Stimulated activated CD8-positive, alpha-beta memory T cell treated with anti-CD3 and anti-CD28 coated beads, Interleukin-7, amount 100 ng/mL, for 48 hours (primary cell): ENCODE measurements at regions not wholly inside any gene's neighbourhood (a gene's known extent, or its start where the extent isn't known, plus 50 kb on each side); places are given as distances from the start of the nearest gene placed in this dataset.
"Not testable (repeated sequence)": the region's sequence is repeated elsewhere in the genome, so short reads cannot be mapped to it uniquely, and the experiment has no call there.

ENCODE experiments used
- DNase-seq, 2 donors: peaks; one replicate each; pipeline ENCODE4 v3.0.0-alpha.2; 2020; ENCODE audit warnings: low read depth in 1 of 2; ENCODE audit errors: extremely low read depth in 1 of 2

DNA sequence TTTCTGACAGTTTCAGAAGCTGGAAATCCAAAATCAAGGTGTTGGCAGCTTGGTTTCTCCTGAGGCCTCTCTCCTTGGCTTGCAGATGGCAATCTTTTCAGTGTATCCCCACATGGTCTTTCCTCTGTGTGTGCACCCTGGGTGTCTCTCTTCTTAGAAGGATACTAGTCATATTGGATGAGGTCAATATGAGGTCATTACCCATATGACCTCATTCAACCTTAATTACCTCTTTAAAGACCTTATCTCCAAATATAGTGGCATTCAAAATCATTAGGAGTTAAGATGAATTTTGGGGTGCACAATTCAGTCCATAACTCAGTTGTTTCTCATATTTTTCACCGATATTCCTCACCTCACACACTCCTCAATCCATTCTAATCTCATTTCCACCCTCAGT lies 92.4 kb upstream of the TGM3 start:
- no peak for DNase-seq

DNA sequence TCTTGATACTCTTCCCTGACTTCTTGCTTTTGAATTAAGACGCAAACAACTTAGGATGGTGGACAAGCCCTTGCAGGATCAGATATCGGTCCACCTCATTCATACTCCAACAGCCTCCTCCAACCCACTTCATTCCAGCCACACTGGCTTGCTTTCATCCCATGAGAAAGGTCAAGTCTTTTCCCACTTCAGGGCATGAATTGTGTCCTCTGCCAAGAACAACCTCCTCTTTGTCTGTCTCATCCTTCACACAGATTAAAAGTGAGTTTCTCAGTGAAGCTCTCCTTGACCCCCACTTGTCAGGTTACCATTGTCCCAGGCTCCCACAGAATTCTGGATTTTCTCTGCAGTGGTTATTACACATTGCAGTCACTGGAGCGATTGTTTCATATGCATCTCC lies 91.8 kb upstream of the TGM3 start:
- DNase-seq = no peak

DNA sequence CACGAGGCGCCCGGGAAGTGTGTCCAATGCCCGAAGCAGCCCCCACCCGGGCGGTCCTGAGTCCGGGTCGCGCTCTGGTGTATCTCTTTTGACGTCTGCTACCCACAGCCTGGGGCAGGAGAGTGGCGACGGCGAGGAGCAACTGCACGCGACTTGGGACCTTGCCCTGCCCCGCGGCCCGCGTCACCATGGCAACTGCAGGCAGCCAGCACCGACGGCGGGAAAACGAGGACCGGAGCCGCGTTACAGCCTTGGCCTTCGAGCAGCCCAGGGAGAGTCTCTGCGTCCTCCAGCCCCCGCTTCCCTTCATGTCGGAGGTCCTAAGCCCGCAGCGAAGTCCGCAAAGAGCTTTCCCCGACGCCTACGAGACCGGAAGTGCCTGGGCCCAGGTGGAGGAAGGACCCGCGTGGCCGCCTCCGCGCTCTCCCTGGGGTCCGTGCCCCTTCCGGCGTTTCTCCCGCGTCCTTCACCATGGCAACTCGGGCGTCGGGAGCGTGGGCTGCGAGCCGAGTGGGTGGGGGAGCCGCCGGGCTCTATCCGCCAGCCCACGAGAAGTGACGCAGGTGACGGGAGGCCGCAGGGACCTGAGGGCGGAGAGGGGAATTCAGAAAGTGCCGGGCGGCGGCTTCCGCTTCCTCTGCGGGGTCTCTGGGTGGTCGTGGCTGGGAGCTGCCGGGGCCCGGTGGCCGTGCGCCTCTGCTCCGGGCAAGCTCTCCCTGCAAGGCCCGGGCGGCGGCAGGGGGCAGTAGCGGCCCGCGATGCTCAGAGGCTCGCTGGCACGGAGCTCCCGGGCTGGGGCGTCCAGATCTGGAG lies 88.6 kb upstream of the TGM3 start:
- DNase-seq = peak; percentile 60 to 68

DNA sequence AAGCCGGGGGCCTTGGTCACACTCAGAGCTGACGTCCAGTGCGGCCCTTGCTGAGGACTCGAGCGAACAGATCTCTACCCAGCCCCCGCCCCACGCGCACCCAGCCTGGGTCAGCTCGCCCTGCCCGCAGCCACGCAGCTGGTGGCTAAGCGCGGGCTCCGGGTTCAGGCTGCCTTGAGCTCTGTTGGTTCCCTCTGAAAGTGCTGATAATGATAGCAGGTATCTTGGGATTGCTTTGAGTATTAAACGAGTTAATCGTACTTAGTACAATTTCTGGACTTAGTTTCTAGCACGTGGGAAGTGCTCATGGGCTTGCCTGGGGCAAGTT lies 88.1 kb upstream of the TGM3 start:
- DNase-seq = no peak

DNA sequence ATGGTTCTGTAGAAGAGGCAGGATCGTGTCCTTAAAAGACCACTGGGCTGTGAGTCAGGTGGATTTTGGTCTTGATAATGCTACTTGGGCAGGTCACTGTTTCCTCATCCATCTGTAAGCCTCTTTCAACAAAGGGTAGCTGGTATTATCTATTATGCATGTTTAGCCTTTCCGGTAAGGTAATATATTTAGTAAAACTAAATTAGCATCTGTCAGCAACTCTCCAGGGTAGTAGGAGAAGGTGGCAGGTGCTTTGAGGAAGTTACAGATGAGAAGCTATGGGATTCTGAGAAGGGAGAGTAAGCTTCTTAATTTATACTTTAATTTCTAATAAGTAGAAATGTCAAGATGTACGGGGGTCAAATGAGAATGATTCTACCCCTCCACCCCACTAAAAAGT lies 86.9 kb upstream of the TGM3 start:
- no peak for DNase-seq

DNA sequence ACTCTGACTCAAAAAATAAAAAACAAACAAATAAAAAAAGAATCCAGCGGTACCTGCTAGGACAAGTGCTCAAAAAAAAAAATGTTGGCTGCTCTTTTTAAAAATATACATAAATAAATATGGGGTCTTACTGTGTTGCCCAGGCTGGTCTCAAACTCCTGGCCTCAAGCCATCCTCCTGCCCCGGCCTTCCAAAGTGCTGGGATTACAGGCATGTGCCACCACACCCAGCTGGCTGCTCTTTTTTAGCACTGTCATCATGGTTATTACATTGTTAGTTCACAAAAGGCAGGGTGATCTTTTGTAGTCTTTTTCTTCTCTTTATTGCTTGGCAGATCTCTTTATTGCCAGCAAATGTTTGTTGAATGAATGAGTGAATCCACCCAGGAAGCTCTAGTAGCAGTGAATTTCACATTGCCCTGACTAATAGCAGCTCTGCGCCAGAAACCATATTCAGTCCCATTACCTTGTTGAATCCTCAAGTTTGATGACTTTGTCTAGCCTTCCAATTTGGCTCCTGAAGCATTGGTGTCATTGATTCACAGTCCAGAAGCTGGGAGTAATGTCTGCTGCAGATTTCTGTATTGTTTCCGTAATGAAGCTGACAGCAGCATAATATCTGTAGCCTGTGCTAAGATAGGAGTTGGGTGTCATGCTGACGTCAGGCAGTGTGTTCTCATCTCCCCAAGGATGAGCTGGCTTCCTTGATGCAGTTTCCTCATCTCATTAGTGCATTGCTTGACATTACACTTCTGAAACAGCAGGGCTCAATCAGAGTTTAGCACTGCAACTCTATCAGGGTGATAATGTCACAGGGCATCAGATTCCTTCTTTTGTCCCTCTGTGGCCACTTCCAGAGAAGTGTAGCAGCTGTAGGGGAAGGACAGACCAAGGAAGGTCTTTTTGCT lies 84.9 kb upstream of the TGM3 start:
- DNase-seq = no peak

DNA sequence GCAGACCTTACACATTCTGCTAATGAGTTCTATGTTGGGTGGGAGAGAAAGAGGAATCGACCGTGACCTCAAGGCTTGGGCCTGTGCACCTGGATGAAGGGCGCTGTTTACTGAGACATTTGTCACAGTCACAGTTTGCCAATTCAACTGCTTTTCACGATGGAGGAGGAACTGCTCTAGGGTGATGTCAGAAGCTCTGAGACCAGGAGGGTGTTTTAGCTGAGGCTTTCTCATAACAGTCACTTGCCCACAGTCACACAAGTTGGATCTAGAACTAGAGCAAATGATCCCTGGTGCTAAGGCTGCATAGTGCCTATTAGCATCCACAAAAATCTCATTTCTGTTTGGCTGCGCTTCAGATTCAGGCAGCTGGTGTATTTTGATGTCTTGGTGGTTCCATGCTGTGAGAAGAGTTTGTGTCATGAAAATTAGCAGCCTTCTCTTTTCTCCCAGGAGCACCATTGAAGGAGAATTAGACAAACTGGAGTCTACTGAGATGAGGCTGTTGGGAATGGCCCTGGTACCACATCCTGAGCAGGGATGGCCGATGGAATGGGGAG lies 83.3 kb upstream of the TGM3 start:
- DNase-seq = no peak

DNA sequence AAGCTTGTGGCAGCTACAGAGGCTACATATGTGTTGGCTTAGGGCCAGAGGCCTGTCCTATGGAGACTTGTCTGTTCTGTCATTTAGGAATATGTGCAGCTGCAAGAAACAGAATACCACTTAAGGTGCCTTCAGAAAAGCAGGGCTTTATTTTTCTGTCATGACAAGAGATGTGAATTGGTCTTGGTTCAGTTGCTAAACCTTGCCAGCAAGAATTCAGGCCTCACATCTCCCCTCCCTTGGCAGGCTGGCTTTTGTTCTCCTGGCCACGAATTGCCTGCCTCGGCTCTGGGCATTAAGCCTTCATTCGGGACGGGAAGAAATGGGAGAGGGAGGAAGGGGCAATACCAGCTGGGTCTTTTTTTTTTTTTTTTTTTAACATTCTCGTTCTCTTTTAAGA lies 82.4 kb upstream of the TGM3 start:
- no peak for DNase-seq

DNA sequence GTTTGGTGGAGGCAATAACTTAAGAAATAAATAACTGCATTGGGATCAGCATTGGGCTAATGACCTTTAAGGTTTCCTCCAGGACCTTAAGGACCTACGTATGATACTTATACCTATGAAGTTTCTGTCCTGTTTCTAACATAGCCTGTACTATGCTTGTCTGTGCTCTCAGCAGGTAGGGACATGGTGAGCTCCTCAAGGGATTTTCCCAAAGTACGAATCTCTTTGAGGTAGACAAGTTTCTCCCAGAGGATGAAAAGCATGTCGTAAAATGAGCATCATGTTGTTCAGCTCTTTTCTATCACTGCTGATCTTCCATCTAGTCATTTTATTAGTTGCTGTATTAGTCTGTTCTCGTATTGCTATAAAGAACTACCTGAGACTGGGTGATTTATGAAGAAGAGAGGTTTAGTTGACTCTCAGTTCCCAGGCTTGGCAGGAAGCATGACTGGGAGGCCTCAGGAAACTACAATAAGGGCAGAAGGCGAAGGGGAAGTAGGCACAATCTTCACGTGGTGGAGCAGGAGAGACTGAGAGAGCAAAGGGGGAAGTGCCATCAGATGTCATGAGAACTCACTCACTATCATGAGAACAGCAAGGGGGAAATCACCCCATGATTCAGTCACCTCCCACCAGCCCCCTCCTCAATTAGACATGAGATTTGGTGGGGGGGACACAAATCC lies 77.8 kb upstream of the TGM3 start:
- DNase-seq = no peak

DNA sequence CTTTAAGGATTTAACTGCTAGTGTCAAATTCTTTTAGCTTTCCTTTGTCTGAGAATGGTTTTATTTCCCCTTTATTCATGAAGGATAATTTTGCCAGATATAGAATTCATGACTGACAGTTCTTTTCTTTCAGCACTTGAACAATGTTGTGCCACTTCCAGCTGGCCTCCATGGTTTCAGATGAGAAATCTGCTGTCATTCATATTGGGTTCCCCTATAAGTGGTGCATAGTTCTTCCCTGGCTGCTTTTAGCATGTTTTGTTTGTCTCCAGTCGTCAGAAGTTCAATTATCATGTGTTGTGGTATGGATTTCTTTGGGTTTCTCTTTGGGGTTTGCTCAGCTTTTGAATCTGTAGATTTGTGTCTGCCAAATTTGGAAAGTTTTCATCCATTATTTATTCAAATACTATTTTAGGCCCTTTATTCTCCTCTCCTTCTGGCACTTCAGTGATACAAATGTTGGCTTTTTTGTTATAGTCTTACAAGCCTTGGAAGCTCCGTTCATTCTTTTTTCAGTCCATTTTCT lies 76.3 kb upstream of the TGM3 start:
- DNase-seq = no peak

DNA sequence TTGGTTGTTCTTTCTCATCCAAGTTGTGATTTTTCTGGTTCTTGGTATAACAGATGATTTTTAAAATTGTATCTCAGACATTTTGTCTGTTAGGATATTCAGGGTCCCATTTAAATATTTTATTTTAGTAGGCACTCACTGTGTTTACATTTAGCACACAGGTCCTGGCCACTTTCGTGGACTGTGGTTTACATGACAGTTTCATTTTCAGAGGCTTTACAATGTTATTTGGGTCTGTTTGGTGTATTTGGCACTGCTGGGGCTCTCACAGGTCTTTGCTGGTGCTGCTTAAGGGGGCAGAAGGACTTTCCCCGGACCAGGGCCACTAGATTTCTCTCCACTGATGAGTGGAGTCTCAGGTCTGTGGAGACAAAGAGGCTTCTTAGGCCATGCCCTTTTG lies 75.5 kb upstream of the TGM3 start:
- DNase-seq = no peak

DNA sequence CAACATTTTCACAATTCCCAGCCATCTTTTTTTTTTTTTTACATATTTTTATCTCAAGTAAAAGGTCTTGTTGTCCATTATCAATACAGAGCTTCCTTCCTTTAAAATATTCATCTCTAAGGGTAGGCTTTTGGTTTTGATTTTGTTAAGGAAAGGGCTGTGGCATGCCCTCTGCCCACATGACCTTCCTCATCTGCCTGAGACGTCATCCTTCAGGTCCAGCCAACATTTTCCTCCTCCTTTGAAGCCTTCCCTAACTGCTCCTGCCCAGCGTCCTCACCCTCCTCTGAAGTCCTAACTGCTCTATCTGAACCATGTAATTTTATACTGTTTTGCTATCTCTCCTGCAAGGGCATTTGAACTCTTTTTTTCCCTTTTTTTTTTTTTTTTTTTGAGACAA lies 73.9 kb upstream of the TGM3 start:
- DNase-seq = no peak

DNA sequence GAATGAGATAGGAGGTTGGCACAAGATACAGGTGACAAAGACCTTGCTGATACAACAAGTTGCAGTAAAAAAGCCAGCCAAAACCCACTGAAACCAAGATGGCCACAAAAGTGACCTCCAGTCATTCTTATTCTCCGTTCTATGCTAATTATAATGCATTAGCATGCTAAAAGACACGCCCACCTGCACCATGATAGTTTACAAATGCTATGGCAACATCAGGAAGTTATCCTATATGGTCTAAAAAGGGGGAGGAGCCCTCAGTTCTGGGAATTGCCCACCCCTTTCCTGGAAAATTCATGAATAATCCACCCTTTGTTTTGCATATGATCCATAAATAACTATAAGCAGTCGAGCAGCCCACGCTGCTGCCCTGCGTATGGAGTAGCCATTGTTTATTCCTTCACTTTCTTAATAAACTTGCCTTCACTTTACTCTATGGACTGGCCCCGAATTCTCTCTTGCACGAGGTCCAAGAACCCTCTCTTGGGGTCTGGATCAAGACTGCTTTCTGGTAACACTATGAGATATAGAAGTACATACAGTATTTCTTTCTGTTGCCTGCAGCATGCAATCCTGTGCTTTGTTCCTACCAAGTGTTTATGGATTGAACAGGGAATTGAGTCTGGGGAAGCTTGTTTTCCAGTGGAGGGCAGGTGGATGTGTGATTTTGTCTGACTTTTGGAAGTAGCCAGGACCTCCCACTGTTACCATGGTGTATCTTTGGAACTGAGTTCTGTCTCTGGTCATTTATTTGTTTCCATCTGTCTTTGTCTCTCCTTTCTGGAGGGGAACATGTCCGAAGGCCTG lies 72.0 kb upstream of the TGM3 start:
- no peak for DNase-seq

DNA sequence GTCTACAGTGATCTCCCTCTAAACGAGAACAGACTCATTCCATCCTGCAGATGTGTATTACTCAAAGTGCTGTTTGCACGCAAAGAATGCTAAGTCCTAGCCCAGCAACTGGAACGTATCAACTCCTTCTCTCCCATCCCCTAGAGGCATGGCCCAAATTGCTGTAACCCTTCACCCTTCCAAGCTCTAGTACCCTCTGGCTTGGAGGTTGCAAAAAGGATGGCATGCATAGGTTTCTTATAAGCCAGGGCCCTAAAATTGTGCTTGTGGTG lies 71.5 kb upstream of the TGM3 start:
- no peak for DNase-seq

DNA sequence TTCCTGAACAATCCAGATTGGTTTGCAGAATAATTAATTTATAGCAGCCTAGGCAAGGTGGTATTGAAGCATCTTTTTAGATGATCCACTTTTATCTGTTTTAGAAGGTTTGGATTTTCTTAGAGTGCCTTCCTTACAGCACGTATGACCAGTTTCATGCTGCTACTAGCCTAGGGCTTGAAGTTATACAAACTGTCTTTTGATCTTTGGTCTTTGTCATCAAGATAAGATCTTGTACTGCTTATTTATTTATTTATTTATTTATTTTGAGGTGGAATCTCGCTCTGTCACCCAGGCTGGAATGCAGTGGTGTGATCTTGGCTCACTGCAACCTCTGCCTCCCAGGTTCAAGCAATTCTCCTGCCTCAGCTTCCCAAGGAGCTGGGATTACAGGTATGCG lies 68.5 kb upstream of the TGM3 start:
- not testable (repeated sequence) for DNase-seq

DNA sequence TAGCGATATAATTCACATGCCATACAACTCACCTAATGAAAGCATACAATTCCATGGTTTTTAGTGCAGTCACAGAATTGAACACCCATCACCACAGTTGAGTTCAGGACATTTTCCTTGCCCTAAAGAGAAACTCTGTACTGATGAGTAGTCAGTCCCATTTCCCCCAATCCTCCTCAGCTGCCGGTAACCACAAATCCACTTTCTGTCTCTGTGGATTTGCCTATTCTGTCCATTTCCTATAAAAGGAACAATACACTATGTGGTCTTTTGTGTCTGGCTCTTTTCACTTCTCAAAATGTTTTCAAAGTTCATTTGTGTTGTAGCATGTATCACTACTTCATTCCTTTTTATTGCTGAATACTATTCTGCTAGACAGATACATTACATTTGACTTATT lies 67.9 kb upstream of the TGM3 start:
- DNase-seq = no peak

DNA sequence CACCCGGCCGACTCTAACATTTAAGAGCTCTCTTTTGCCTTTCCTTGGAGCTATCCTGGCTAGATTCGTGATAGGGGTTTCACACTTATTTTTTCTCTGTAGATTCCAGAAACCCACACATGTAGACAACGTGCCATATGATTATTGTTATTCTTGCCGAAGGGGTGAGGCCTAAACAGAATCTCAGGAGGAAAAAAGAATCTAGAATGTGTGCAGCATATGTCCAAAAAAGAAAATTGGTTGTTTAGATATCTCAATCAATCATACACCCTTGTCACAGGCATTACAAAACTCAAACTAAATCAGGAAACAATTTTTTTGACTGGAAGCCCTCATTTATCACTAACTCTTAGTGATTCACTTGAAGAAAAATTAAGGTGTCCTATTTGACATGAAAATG lies 66.9 kb upstream of the TGM3 start:
- no peak for DNase-seq

DNA sequence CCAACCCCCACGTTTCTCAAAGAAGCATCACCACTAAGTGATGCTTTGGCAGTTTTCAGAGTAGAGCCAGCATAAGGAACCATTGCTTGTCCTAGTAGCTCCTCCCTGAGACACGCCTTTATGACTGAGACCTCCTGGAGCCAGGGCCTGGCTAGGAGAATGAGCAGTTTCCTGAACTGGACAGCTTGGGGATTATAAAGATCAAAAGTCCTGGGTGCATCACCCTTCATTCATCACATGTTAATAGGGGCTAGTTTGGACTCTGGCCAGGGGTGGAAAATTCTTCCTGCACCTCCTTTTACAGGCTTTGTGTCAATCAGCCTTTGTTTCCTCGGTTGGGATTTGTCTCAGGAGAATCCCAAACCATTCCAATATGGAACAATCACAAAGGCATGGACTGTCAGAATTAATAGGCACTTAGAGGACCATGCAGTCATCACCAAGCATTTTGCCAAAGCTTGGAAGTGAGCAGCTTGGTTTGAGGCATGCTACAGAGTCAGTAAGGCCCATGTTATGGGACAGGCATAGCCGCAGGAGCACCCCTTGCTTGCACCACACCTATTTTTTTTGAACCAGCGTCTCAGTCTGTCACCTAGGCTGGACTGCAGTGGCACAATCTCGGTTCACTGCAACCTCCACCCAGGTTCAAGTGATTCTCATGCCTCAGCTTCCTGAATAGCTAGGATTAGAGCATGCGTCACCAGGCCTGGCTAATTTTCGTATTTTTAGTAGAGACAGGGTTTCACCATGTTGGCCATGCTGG lies 64.9 kb upstream of the TGM3 start:
- no peak for DNase-seq

DNA sequence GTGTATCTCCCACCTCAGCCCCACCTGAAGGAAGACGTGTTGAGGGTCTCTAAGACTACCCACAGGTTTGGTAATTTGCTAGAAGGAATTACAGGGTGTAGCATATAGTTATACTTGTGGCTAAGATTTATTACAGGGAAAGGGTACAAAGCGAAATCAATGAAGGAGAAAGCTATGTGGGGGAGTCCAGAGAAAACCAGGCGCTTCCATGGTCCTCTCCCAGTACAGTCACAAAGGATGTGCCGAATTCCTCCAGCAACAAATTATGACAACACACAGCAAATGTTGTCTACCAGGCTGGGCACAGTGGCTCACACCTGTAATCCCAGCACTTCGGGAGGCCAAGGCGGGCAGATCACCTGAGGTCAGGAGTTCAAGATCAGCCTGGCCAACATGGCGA lies 64.1 kb upstream of the TGM3 start:
- no peak for DNase-seq

DNA sequence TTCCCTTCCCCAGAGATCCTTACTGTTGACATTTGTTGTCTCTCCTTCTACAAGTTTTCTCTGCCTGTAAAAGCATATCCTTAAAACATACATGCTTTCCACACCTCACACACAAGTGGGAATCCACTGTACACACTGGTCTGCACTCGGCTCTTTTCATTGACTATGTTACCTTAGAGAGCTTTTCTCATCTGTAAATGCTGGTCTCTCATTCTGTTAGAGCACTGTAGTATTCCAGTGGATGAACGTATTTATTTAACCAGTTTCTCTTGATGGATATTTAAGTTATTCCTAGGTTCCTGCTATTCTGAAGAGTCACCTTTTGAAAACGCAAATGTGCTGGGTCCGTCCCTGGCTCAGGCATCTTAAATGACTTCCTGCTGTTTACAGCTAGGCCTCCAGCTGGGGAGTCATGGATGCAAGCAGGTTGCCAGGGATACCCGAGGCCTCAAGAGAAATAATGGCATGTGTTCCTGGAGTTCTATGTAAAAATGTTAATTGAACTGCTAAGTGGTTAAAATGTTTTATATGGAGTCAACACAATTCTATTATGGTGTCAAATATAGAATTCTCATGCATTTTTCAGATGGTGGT lies 61.1 kb upstream of the TGM3 start:
- no peak for DNase-seq
